ENCODE measurements at regions not wholly inside any gene's neighbourhood (a gene's known extent, or its start where the extent isn't known, plus 50 kb on each side); places are given as distances from the start of the nearest gene placed in this dataset.

GRCh38 chr17:33481652-33482051 lies 188.6 kb upstream of the ASIC2 start:
- no peak for DNase-seq

GRCh38 chr17:33482636-33483035 lies 189.5 kb upstream of the ASIC2 start:
- DNase-seq = no peak

GRCh38 chr17:33484559-33484958 lies 191.5 kb upstream of the ASIC2 start:
- no peak for DNase-seq

- DNase-seq = no peak
Measured at GRCh38 chr17:33486135-33486885, 193.2 kb upstream of the ASIC2 start.

- DNase-seq = no peak
Measured at GRCh38 chr17:33487187-33487879, 194.2 kb upstream of the ASIC2 start.

GRCh38 chr17:33491871-33492481 lies 198.9 kb upstream of the ASIC2 start:
- DNase-seq = no peak

- DNase-seq = no peak
Measured at GRCh38 chr17:33492731-33493265, 199.7 kb upstream of the ASIC2 start.

GRCh38 chr17:33493566-33493965 lies 200.5 kb upstream of the ASIC2 start:
- no peak for DNase-seq

- DNase-seq = no peak
Measured at GRCh38 chr17:33494151-33494550, 201.1 kb upstream of the ASIC2 start.

- DNase-seq = no peak
Measured at GRCh38 chr17:33497623-33498022, 204.5 kb upstream of the ASIC2 start.

GRCh38 chr17:33498069-33498468 lies 205.0 kb upstream of the ASIC2 start:
- DNase-seq = no peak

- DNase-seq = no peak
Measured at GRCh38 chr17:33499040-33499439, 205.9 kb upstream of the ASIC2 start.

GRCh38 chr17:33500151-33500550 lies 207.1 kb upstream of the ASIC2 start:
- no peak for DNase-seq

GRCh38 chr17:33501185-33501584 lies 208.1 kb upstream of the ASIC2 start:
- DNase-seq = no peak

- no peak for DNase-seq
Measured at GRCh38 chr17:33504571-33504970, 211.5 kb upstream of the ASIC2 start.

GRCh38 chr17:33506889-33507650 lies 214.0 kb upstream of the ASIC2 start:
- no peak for DNase-seq

GRCh38 chr17:33508215-33508614 lies 215.1 kb upstream of the ASIC2 start:
- no peak for DNase-seq

- no peak for DNase-seq
Measured at GRCh38 chr17:33509331-33509730, 216.2 kb upstream of the ASIC2 start.

GRCh38 chr17:33511670-33512069 lies 218.6 kb upstream of the ASIC2 start:
- DNase-seq = no peak

GRCh38 chr17:33512113-33512512 lies 219.0 kb upstream of the ASIC2 start:
- DNase-seq = no peak

GRCh38 chr17:33513769-33514168 lies 220.7 kb upstream of the ASIC2 start:
- no peak for DNase-seq

GRCh38 chr17:33514369-33514768 lies 221.3 kb upstream of the ASIC2 start:
- DNase-seq = no peak

GRCh38 chr17:33515974-33516373 lies 222.9 kb upstream of the ASIC2 start:
- DNase-seq = no peak
